ENCODE measurements at regions not wholly inside any gene's neighbourhood (a gene's known extent, or its start where the extent isn't known, plus 50 kb on each side); places are given as distances from the start of the nearest gene placed in this dataset.
"Not testable (repeated sequence)": the region's sequence is repeated elsewhere in the genome, so short reads cannot be mapped to it uniquely, and the experiment has no call there.

DNA sequence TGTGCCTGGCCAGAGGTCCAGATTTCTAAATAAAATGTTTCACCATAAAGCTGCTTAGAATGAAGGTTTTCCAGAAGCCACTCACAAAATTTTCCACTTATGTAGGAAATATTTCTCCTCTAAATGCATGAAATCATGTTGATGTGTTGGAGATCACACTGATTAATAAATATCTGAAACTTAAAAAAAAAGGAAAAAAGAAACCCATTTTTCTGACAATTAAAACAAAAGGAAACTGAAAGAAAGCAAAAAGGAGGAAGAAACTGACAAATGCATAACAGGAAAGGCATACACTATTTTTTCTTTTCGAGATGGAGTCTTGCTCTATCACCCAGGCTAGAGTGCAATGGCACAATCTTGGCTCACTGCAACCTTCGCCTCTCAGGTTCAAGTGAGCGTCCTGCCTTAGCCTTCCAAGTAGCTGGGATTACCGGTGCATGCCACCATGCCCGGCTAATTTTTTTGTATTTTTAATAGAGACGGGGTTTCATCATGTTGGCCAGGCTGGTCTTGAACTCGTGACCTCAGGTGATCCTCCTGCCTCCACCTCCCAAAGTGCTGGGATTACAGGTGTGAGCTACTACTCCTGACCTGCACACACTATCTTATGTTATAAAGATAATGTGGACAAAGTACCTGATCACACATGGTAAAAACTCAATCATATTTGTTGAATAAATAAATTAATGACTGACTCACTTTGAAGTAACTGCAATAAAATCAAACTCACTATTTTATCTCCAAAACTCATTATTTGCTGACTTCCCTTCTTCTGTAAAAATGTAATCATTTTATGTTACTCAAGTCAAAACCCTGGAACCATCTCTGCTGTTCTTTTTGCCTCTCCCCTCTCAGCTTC lies 149.8 kb upstream of the NR5A2 start:
- no peak for DNase-seq

DNA sequence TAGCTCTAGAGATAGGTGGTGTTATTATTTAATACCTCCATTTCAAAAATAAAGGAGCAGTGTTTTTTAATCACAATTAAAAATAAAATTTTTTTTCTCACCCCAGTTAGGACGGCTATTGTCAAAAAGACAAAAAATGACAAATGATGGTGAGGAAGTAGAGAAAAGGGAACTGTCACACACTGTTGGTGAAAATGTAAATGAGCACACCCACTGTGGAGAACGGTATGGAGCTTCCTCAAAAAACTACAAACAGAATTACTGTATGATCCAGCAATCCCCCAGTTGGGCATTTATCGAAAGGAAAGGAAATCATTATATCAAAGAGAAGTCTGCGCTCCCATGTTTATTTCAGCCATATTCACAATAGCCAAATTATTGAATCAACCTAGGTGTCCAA lies 148.7 kb upstream of the NR5A2 start:
- DNase-seq: no peak

DNA sequence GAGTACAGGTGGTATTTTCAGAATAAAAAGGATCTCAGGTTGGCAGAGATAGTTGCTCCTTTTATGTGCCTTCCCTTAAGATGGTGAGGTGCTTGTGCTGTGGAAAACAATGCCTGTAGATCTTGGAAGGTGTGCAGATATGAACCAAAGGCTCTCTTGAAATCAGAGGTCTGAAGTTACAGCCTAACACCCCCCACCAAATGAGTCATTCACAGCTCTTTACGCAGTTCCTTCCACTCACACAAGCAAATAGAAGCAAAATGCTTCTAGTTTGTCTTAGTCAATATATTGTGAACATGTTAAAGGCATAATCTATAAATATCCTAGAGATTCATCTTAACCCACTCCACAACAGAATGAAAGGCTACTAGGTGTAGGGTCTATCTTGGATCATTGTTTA lies 128.9 kb upstream of the NR5A2 start:
- DNase-seq: no peak

DNA sequence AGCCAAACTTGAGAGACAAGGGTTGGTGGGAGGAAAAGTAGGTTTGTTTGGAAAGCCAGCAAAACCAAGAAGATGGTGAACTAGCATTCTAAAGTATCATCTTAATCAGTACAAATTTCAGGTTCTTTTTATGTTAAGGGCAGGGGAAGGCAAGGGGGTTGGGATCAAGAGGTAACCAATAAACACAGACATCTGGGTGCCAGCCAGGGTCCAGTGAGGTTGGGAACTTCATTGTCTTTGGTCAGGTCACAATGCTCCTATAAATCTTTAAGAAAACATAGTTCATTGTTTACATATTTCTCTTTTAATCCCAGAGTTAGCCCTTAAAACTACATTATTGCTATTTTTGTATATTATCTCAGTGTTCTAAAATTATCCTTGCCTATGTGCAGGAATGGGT lies 126.2 kb upstream of the NR5A2 start:
- no peak for DNase-seq

DNA sequence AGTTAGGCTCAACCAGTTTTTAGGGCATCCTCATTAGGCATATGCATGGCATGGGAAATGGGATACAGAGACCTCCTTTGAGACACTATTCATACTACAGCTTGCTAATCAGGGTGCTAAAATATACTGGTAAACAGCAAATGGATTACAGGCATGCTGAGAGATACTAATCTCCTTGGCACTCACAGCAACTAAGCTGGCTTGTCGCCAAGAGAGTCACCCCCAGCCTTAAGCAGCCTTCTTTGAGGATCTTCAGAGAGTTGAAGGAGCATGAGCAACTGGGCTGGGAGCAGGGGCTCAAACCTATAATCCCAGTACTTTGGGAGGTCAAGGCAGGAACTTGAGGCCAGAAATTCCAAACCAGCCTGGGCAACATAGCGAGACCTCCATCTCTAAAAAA lies 120.1 kb upstream of the NR5A2 start:
- no peak for DNase-seq

DNA sequence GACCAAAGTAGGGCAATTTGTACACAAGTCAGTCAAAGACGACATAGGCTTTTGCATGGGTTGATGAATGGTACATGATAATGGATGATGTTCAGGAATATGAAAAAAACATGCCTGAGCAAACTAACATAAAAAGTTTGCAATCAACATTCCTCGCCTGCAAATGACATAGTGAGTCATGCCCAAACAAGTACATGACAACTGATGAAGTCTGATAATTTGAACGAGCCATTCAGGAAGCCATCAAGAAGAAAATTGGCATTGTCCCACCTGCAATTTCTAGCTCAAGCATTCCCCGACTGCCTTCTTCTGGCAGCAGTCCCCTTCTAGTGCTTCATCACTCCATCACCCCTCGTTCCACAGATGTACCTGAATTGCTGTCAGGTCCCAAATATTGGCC lies 118.4 kb upstream of the NR5A2 start:
- no peak for DNase-seq

DNA sequence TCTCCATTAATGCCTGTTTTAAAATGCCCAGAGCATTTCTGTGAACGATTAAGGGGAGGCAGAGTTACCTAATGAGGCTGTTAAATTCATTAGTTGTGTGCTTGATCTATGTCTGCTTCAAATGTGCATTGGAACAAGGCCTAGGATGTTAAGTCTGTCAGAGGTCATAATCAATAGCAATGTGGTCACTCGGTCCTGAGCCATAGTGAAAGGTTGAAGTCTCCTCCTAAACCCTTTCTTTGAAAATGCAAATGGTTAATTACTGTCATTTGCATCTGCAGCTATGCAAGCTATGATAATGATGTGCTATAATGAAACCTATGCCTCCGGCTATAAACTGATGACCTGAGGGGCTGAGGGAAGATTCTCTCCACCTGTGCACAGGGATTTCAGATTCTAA lies 114.2 kb upstream of the NR5A2 start:
- DNase-seq: no peak

DNA sequence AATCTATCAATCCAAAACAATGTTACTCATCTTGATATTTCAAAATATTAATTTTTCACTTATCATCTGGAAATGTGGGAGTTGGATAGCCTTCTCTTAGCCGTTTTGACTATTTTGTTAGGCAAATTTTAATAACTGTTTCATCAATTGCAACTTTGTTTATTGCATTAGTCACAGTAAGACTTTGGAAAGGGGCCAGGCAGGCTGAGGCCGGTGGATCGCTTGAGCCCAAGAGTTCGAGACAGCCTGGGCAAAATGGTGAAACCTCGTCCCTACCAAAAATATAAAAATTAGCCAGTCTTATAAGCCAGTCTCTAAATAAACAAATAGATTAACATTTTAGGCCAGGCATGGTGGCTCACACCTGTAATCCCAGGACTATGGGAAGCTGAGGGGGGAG lies 113.0 kb upstream of the NR5A2 start:
- no peak for DNase-seq

DNA sequence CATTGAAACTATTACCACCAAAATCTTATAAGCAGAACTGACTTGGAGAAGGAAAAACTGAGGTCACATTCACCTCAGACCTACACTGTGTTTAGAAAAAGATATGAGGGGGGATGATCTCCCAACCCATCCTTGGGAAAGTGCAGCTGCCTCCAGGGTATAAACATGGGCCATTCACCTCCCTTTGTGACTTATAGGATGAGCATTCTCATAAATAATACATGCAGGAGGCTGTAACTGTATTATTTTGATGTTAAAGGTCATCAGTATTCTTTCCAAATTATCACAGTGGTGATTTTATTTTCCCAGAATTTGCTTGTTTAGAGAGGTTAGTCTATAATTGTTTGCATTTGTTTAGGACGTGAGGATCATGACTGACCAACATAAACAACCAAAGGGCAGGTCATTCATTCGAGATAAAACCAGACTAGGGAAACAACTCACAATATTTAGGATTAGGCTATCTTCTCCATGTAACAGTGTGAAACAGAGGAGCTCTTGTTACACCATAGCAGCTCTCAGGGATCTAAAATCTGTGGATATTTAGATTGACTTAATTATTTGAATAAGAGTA lies 109.2 kb upstream of the NR5A2 start:
- no peak for DNase-seq

DNA sequence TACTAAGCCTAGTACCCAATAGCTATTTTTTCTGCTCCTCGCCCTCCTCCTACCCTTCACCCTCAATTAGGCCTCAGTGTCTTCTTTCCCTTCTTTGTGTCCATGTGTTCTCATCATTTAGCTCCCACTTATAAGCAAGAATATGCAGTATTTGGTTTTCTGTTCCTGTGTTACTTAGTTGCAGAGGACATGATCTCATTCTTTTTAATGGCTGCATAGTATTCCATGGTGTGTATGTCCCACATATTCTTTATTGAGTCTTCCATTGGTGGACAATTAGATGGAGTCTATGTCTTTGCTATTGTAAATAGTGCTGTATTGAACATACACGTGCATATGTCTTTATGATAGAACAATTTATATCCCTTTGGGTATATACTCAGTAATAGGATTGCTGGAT lies 106.9 kb upstream of the NR5A2 start:
- DNase-seq: no peak

DNA sequence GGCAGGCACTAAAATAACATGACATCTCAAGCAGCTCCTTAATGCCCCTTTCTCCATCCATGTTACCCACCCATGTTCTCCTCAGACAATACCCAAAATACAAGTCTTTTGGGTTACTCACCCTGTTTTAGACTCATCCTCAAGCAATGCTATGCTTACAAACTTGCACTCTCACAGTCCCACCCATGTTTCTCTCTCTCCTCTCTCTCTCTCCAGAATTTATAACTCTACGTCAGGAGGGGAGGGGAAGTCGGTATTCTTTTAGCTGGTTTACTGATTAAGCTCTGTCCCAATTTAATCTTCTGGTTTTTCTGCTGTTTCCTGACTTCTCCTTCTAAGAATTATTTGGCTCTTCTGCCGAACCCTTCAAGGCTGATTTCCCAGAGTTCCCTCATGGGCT lies 98.0 kb upstream of the NR5A2 start:
- no peak for DNase-seq

DNA sequence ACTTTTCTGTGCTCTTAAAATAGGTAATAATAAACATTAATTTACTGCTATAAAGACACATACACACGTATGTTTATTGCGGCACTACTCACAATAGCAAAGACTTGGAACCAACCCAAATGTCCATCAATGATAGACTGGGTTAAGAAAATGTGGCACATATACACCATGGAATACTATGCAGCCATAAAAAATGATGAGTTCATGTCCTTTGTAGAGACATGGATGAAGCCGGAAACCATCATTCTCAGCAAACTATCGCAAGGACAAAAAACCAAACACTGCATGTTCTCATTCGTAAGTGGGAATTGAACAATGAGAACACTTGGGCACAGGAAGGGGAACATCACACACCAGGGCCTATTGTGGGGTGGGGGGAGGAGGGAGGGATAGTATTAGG lies 97.4 kb upstream of the NR5A2 start:
- DNase-seq: not testable (repeated sequence)

DNA sequence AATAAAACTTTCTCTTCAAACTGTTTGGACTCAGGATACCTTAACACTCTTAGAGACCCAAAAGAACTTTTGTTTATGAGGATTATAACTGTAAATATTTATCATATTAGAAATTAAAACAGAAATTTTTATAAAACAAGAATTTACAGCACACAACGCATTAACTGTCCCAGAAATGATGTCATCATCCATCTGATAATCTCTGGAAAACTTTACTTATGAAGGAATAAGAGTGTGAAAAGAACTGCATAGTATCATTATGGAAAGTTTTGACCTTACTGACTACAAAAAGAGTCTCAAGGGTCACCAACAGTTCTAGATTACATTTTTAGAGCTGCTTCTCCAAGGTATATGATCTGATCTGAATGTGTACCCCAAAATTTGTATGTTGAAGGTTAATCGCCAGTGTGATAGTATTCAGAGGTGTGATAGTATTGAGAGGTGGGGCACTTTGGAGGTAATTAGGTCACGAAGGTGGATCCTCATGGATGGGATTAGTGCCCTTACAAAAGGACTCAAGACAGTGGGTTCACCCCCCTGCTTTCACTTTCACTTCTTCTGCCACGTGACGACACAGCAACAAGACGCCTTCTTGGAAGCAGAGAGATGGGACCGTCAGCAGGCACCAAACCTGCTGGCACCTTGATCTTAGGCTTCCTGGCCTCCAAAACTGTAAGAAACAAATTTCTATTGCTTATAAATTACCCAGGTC lies 95.7 kb upstream of the NR5A2 start:
- peak; percentile 8 for DNase-seq

DNA sequence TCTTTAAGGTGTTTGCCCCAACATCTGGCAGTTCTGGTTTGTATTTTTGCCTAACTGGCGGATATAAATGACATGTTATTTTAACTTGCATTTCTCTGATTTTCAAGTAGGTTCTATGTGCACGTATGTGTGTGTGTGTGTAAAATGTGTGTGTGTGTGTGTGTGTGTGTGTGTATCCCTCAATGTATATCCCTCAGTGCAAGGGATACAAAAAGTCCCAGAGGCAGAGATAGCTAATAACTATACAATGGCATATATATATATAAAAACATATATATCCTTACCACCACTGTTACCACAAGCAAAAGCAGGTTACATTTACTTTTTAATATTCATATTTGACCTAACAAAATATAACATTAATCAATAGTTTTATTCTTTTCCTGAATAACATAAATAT lies 95.0 kb upstream of the NR5A2 start:
- DNase-seq: no peak

DNA sequence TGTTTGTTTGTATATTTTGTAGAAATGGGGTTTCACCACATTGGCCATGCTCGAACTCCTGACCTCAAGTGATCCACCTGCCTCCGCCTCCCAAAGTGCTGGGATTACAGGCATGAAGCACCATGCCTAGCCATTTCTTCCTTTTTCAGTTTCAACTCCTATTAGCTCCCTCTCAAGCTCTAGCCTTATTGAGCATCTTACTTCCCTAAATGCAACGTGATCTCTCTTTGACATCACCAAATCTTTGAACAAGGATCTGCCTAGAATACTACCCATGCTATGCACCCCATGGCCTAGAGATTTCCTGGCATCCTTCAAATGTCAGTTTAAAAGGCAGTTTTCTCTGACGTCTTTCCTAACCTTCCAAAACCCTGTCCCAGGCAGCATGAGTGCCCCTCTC lies 91.1 kb upstream of the NR5A2 start:
- DNase-seq: no peak

DNA sequence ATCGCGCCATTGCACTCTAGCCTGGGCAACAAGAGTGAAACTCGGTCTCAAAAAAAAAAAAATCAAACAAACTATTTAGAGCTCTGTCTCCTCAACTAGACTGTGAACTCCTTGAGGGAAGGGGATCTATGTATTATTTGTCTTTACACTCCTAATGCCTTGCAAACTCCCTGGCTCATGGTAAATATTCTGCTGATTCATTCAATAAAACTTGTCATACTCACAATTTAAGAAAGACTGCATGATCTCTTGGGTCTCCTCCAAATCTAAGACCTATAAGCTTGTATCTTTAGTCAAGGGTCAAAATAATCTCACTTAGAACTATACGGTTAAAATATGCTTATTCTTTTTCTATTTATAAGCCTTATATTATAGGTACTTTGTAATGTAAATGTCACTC lies 90.3 kb upstream of the NR5A2 start:
- no peak for DNase-seq

DNA sequence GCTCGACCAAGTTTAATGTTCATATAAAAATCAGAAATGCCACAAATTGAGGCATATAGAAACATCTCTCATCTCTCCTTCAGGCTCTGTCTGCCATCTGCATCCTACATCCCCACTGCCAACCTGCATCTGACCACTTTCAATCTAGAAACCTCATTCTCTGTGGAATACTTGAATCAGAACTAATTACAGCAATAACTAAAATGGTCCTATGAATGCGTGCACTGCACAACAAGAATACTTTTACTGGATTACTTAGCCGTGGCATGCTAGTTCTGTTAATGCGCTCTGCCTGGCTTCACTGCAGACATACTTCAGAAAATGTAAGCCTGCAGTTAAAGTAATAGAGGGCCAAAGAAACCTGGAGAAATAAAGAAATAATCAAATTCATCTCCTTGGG lies 89.8 kb upstream of the NR5A2 start:
- DNase-seq: no peak

DNA sequence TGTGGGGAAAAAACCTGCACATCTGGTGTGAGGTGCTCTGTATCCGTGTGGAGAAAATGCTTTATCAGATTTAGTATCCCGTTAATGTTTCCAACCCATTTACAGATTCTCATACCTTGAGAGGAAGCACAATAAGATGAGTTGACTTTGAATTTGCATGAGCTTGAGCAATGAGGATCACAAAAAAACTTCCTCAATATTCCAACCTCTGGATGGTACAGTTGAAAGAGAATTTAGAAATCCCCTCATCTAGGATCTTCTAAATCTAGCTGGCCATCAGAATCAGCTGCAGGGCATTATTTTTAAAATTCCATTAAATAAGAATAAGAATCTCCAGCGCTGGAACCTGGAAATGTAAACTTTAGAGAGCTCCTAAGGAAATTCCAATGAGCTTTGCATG lies 82.5 kb upstream of the NR5A2 start:
- DNase-seq: no peak

DNA sequence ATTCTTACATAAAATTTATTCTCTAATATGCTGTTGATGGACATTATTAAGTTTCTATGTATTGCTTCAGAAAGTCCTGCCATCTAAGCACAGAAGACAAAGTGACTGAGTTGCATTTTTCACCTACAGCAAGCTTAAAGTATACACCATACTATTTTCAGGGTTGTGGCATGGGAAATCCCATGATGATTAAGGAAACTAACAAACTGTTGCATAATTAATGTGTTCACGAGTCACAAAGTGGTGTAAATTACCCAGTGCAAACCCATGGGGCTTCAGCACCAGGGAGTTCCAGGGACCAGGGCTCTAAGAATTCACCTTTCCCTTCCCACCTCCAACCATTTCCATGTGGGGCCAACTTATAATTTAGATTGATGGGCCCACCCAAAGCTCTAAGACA lies 81.9 kb upstream of the NR5A2 start:
- DNase-seq: no peak

DNA sequence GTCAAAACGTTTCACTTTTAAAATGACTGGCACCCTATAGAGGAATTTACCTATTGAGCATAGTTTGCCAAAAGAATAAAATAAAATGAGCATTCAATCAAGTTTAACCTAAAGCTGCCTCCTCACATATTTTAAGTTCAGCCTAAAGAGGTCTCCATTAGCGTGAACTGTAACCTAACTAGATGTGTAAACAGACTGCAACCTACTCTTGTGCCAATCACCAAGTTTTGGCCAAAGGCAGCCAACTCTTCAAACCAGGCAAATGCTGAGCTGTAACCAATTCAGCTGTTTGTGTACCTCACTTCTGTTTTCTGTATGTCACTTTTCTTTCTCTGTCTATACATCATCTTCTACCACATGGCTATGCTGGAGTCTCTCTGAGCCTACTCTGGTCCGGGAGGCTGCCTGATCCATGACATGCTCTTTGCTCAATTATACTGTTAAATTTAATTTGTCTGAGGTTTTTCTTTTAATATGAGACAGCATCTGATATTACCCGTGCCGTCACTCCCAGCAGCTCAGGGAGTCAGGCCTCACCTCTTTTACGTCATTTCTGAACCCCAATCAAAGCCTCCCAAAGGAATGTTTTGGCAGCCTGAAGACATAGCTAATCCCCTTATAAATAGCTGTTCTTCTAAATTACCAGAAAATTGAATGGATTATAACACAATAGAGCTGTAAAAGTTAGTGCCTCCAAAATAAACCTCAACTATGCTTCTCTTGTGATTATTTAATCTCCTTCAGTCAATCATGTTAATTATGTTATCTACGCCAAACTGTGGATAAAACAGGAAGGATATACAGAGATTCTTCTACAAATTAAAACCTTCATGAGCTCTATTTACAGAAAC lies 81.0 kb upstream of the NR5A2 start:
- DNase-seq: no peak

DNA sequence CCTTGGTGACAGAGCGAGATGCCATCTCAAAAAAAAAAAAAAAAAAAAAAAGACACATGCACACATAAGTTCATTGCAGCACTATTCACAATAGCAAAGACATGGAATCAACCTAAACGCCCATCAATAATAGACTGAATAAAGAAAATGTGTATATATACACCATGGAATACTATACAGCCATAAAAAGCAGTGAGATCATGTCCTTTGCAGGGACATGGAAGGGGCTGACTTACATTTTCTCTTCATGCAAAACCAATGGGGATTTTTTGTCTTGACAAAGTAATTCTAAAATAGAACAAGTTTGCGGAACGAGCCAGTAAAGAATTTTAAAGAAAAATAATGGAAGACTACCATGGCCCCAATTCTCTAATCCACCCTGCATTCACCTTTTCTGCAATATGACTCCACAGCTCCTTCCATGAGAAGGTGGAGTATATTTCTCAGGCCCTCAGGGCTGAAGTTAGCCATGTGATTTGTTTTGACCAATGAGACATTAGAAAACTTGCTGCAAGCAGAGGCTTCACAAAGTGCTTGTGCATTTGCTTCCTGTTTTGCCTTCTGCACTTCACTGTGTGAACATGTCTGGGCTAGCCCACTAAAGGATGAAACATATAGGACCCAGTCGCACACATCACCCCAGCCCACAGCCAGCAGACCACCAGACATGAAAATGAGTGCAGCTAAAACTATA lies 78.8 kb upstream of the NR5A2 start:
- DNase-seq: no peak

DNA sequence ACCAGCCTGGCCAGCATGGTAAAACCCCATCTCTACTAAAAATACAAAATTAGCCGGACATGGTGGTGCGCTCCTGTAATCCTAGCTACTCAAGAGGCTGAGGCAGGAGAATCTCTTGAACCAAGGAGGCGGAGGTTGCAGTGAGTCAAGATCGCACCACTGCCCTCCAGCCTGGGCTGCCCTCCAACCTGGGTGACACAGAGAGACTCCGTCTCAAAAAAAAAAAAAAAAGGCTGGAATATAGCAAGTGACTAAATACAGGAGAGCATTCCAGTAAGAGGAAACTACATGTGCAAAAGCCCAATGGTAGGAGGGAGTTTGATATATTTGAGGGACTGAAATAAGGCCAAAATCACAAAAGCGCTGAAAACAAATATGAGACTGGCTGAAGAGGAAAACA lies 76.5 kb upstream of the NR5A2 start:
- DNase-seq: not testable (repeated sequence)

DNA sequence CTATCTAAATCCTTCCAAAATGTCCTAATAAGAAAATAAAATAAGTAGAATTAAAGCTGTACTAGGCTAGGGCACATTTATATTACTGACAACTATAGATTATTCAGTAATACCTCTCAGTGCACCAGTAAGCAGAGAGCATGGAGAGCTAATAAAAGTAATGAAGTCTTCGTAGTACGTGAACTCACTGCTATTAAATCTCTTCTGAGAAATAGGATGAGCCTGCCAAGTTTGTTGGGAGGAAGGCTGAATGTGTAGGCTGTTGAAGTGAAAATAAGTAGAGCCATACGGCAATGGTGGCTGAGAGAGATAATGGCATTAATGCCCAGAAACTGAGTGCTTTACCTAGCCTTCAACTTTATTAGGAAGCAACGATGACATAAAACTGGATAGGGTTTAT lies 73.9 kb upstream of the NR5A2 start:
- no peak for DNase-seq
